Stimulated activated CD4-positive, alpha-beta T cell treated with anti-CD3 and anti-CD28 coated beads, Interleukin-12 subunit alpha, Interleukin-12 subunit beta, amount 100 ng/mL, for 24 hours (primary cell): ENCODE measurements at regions not wholly inside any gene's neighbourhood (a gene's known extent, or its start where the extent isn't known, plus 50 kb on each side); places are given as distances from the start of the nearest gene placed in this dataset.
"Not testable (repeated sequence)": the region's sequence is repeated elsewhere in the genome, so short reads cannot be mapped to it uniquely, and the experiment has no call there.

Experiments used
- DNase-seq, 2 experiments: peaks; one replicate each; pipeline ENCODE4 v3.0.0-alpha.2; 2020; ENCODE audit warnings: low read depth in 2 of 2

GRCh38 chrX:848386-848785 is 217.8 kb downstream of the SHOX start:
- no peak for DNase-seq

GRCh38 chrX:843306-843705 is 212.7 kb downstream of the SHOX start:
- DNase-seq, result no peak

- DNase-seq, result no peak
Measured at GRCh38 chrX:840556-840955, 210.0 kb downstream of the SHOX start.

GRCh38 chrX:838666-839065 is 208.1 kb downstream of the SHOX start:
- DNase-seq, result not testable (repeated sequence)

- not testable (repeated sequence) for DNase-seq
Measured at GRCh38 chrX:835857-836256, 205.3 kb downstream of the SHOX start.

GRCh38 chrX:830532-830931 is 199.9 kb downstream of the SHOX start:
- no peak for DNase-seq

GRCh38 chrX:829145-829544 is 198.6 kb downstream of the SHOX start:
- no peak for DNase-seq

GRCh38 chrX:828411-828959 is 197.9 kb downstream of the SHOX start:
- DNase-seq, result no peak

GRCh38 chrX:826448-826847 is 195.9 kb downstream of the SHOX start:
- no peak for DNase-seq

- DNase-seq, result no peak
Measured at GRCh38 chrX:825991-826390, 195.4 kb downstream of the SHOX start.

- DNase-seq, result not testable (repeated sequence)
Measured at GRCh38 chrX:823073-823472, 192.5 kb downstream of the SHOX start.

- DNase-seq, result no peak
Measured at GRCh38 chrX:821327-822107, 190.9 kb downstream of the SHOX start.

GRCh38 chrX:819684-820083 is 189.1 kb downstream of the SHOX start:
- no peak for DNase-seq

- DNase-seq, result no peak
Measured at GRCh38 chrX:817759-818300, 187.2 kb downstream of the SHOX start.

GRCh38 chrX:817147-817546 is 186.6 kb downstream of the SHOX start:
- not testable (repeated sequence) for DNase-seq

- no peak for DNase-seq
Measured at GRCh38 chrX:816411-816810, 185.8 kb downstream of the SHOX start.

- no peak for DNase-seq
Measured at GRCh38 chrX:810186-810585, 179.6 kb downstream of the SHOX start.

GRCh38 chrX:809081-809480 is 178.5 kb downstream of the SHOX start:
- no peak for DNase-seq

- no peak for DNase-seq
Measured at GRCh38 chrX:806586-806985, 176.0 kb downstream of the SHOX start.

- no peak for DNase-seq
Measured at GRCh38 chrX:805988-806387, 175.4 kb downstream of the SHOX start.

- no peak for DNase-seq
Measured at GRCh38 chrX:805103-805670, 174.6 kb downstream of the SHOX start.

GRCh38 chrX:802846-803245 is 172.3 kb downstream of the SHOX start:
- no peak for DNase-seq

- DNase-seq, result no peak
Measured at GRCh38 chrX:799808-800207, 169.2 kb downstream of the SHOX start.
